SW480 (cell line): ENCODE measurements at regions not wholly inside any gene's neighbourhood (a gene's known extent, or its start where the extent isn't known, plus 50 kb on each side); places are given as distances from the start of the nearest gene placed in this dataset.
"Not testable (repeated sequence)": the region's sequence is repeated elsewhere in the genome, so short reads cannot be mapped to it uniquely, and the experiment has no call there.

Experiments used
- DNase-seq: peaks from one replicate; pipeline ENCODE4 v3.0.0-alpha.2; 2016; ENCODE audit warnings: low spot score

DNA sequence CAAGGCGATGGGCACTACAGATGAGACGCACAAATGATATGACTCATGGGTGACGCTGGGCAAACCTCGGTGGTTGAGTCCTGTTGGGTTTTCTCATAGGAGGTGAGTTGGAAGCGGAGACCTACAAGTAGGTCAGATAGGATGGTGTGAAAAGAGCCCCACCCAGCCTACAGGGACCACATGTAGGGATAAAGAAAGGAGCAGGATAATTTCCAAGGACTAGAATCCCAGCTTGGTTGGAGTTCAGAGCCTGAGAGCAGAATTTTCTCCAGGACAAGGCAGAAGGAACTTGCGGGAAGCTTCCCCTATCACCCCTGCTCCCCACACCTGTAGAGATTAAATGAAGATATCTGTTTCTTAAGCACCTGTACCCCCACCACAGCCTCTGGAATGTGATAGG lies 489.7 kb upstream of the CDH4 start:
- no peak for DNase-seq

DNA sequence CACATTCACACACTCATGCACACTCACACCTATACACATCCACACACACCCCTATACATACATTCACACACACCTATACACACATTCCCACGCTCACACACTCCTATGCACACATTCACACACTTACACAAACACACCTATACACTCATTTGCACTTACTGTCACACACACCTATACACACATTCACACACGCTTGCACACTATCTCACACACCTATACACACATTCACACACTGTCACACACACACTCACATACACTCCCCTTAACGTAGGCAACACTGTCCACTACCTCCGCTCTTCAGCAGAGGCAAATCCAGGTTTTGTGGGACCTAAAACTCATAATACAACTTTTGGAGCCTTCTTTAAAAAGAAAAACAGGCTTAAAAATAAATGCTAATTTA lies 487.7 kb upstream of the CDH4 start:
- DNase-seq, result no peak

DNA sequence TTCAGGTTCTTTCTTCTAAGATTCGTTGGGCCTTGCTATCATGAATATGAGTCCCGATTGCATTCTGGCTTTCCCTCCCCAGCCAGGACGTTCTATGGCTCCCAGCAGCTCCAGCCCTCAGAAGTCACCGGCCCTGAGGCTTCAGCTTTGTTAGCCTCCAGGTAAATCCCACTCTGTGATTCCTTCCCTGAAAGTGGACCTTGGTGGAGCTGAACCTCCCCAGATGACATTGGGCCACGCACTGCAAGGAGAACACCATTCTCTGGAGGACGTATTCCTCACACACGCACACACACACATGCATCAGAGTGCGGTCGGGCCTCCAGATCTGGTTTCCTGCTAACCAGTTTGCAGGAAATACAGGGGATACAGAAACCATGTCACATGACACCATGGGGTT lies 487.3 kb upstream of the CDH4 start:
- DNase-seq, result no peak

DNA sequence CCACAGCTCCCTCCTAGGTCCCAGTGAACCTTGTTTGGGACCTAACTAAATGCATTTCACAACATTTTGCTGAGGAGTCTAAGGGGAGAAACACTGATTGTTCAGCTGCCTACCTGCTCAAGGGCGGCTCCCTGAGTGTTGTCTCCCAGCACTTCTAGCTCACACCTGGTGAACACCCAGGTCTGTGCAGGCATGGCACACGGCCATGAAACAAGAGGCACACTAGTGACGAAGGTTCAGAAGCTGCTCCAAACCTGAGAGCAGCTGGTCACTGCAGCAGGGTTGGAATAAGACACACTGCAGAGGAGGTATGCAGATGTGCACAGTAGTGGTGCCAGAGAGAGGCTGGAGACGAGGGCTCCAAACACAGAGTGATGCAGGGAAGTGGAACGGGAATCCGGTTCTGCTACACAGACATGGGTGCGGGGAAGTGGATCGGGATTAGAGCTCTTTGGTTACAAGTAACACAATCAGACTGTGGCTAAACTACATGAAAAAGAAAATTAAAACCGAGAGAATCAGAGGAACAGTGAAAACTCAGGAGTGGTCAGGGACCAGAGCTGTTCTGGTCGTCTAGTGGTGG lies 486.1 kb upstream of the CDH4 start:
- no peak for DNase-seq

DNA sequence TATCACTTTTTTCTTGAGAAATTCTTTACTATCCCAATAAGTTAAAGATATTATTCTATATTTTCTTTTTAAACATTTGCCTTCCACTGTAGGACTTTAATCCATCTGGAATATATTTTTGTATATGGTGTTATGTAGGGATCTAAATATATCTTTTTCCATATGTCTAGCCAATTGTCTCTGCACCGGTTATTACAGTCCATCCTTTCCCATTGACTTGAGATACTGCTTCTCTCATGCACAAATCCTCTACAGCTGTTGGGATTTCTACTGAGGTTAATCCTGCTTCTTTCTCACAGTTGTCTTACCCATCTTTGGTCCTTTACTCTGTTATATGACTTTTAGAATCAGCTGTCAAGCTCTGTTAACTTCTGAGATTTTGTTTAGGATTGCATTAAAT lies 483.8 kb upstream of the CDH4 start:
- no peak for DNase-seq

DNA sequence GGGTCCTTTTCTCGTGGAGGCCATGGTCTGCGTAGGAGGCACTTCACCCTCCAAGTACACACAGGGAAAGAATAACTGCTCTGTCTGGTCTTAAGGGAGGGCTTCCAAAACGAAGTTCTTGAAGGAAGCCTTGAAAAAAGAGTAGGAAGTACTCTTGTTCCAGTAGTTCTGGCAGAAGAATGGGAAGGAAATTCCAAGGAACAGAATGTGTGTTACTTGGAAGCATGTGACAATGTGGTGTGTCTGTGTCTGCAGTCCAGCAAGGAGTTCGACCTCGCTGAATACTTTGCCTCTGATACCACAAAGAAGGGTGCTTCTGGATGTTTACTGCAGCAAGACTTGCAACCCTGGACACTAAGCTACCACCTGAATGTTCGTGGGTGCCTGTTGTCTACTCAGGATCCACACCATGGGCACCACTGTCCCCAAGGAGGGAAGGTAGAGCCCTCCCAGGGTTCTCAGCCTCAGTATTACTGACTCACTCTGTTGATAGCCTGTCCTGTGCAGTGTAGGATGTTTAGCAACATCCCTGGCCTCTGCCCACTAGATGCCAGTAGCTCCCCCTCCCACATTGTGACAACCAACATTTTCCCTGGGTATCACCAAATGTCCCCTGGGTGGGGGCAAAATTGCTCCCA lies 471.6 kb upstream of the CDH4 start:
- DNase-seq, result no peak

- no peak for DNase-seq
Measured at GRCh38 chr20:60782959-60783625, 469.0 kb upstream of the CDH4 start.

DNA sequence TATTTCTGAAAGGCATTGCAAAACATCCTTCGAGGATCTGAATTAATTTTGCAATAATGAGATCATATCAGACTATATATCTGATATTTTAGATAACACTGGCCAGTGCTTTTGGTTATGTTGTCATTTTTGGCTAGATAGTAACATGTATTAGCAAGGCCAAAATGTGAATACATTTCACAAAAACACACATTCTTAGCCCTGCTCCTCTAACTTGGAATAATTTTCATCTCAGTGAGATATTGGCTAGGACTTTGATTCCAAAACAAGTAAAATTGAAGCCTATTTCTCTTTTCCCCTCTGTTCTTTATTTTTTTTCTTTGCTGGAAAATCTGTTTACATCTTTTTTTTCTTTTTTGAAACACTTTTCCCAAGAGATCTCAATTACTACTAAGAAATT lies 466.8 kb upstream of the CDH4 start:
- DNase-seq, result no peak

GRCh38 chr20:60785785-60786184 lies 466.3 kb upstream of the CDH4 start:
- DNase-seq, result no peak

GRCh38 chr20:60786686-60787217 lies 465.3 kb upstream of the CDH4 start:
- DNase-seq, result peak; percentile 16

DNA sequence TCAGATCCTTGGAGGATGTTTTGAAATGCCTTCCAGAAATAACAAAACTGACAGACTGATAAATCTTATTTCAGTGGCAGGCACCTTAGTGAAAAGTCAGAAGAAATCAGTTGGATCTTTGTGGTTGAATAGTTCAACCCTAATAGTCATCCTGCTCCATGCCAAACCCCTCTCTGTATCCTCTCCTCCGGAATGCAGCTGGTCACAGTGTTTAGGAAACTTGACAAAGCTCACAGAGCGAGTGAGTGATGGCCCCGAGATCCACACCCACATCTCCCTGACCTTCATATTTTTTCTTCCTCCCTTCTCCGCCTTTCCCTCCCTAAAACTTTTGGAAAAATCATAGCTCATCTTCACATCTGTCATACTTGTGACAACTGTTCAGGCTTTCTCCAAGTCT lies 464.8 kb upstream of the CDH4 start:
- DNase-seq, result no peak

- no peak for DNase-seq
Measured at GRCh38 chr20:60788070-60788469, 464.0 kb upstream of the CDH4 start.

- DNase-seq, result no peak
Measured at GRCh38 chr20:60789399-60789798, 462.7 kb upstream of the CDH4 start.

GRCh38 chr20:60790339-60790738 lies 461.7 kb upstream of the CDH4 start:
- DNase-seq, result not testable (repeated sequence)

DNA sequence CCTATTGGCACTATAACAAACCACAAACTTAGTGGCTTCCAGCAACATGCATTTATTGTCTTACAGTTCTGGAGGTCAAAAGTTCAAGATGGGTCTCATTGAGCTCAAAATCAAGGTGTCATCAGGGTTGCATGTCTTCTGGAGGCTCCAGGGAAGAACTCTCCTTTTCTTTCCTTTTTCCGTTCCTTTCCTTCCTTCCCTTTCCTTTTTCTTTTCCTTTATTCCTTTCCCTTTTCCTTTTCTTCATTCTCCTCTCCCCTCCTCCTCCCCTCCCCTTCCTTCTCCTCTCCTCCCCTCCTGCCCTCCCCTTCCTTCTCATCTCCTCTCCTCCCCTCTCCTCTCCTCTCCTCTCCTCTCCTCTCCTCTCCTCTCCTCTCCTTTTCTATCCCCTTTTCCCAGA lies 460.2 kb upstream of the CDH4 start:
- DNase-seq, result no peak

GRCh38 chr20:60792941-60793340 lies 459.1 kb upstream of the CDH4 start:
- no peak for DNase-seq

- no peak for DNase-seq
Measured at GRCh38 chr20:60794674-60795073, 457.4 kb upstream of the CDH4 start.

GRCh38 chr20:60795651-60796050 lies 456.4 kb upstream of the CDH4 start:
- DNase-seq, result no peak

- no peak for DNase-seq
Measured at GRCh38 chr20:60800185-60800584, 451.9 kb upstream of the CDH4 start.

DNA sequence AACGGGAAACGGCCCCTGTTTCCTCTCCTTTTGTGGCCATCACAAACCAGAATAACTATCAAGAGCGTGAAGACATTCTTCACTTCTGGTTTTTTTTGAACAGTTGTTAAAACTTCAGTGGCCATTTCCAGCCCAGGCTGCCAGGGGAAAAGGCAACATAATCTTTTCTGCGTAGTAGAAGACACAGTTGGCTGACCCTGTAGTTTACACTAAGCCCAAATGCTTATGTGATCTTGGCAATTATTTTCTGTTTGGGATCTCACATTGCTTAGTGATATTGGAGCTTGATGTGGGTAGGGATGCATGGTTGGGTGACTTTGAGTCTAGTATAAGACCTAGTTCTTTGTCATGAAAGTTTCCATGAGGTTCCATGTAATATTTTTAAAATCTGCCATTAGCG lies 449.4 kb upstream of the CDH4 start:
- DNase-seq, result no peak

DNA sequence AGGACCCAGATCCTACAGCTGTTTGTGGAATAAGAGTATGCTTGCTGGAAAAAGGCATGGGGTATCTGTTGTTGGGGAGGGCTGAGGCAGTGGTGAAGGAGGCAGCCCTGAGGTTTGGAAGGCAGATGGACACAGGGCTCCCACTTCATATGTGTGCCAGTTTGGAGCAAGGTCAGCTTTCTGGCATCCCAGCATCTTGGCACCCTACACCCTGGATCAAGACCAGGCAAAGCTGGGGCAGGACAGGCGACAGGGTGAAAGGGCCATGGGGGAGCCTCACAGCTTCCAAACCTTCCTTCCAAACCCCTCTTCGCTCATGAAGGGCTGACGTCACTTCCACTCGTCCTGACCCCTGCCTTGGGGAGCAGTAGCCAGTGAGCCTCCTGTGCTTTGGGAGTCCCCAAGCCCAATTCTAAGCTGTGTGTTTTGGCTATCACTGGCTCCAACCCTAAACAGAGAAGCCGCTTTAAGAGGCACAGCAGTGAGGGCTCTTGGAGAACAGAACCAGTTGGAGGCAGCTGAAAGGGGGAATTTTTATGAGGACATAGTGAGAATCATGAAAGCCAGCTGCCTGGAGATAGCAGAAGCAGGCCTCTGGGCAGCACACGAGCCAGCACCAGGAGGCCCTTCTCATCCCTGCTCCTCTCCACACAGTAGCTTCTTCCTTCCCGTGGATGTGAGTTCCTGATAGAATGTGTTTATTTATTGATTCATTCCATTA lies 448.6 kb upstream of the CDH4 start:
- no peak for DNase-seq

- DNase-seq, result no peak
Measured at GRCh38 chr20:60804240-60804917, 447.7 kb upstream of the CDH4 start.
